HG02970 (cell line): ENCODE measurements at regions not wholly inside any gene's neighbourhood (a gene's known extent, or its start where the extent isn't known, plus 50 kb on each side); places are given as distances from the start of the nearest gene placed in this dataset.

Experiments
- ATAC-seq: cut with Tn5 transposase; IDR thresholded peaks from one replicate; pipeline ENCODE4 v1.9.1; 2021; ENCODE audit warnings: mild to moderate bottlenecking, moderate library complexity, moderate number of reproducible peaks; ENCODE audit not compliant: unreplicated experiment, low FRiP score

DNA sequence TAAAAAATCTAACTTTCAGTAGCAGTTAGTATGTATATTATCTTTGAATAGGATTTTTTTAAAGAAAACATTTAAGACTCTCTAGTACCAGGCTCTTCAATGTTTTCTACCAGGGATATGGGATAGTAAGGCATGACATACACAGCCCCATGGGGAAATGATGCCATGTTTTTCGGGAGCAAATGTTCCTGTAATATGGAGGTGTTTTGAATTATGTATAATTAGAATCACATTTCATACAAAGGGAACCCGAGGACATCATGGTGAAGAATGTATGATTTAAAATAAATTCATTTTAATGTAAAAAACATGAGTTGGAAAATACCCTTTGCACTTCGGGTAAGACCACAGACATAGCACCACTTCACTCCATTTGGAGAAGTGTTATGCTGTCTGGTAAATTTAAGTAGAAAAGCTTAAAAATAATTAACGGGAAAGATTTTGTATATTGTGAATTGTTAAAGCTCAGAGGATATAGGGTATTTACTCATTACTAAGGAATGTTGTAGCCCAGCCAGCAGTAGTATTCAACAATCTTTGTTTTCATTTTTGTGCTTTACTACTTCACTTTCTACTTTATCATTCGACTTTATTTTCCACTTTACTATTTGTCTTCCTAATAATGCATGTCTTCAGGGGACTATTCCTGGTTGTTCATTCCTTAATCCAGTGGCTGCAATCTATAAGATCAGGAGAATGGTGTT lies 2050.7 kb downstream of the ARAP2 start:
- ATAC-seq = no peak

DNA sequence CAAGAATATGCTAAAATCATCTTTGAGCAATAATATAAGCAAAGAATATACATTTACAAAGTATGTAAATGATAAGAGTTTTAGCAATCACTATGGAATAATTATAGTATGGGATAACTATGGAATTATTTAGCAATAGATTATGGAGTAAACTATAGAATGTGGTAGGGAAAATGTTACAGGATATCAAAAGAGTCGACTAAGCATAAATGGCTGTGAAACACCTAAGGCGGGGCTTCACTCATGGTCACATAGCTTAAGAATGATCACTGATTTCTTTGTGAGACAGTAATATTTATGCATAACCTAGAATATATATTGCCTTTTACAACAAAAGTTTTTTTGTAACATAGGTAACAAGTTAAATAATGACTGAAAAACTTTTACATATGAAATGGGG lies 2049.7 kb downstream of the ARAP2 start:
- no peak for ATAC-seq

DNA sequence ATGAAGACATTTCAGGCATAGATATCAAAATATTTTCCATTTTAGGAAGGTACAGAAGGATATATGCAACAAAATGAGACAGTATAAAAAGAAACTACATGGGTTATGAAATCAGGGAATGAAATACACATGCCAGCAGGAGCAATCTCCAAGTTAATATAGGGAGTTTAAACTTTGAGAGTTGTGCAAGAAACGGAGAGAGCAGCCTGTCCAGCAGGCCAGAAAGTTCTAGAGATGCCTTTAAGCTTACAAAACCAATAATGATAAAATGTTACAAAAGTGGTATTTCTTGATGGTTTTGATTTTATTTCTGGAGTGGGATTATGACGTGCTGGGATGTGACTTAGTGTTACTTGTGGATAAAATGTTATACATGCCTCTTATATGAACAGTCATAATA lies 2047.9 kb downstream of the ARAP2 start:
- no peak for ATAC-seq

DNA sequence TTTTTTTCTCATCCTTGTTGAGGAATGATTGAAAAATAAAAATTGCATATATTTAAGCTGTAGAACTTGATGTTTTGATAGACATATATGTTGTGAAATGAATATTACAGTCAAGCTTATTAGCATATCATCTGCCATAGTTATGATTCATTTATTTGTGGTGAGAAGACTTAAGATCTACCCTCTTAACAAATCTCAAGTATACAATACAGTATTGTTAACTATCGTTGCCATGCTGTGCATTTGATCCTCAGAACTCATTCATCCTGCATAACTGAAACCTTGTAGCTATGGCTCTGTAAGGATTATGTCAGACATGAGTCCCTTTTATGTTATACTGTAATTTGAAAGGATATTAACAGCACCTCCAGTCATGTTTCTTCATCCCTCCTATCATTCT lies 2045.3 kb downstream of the ARAP2 start:
- no peak for ATAC-seq

DNA sequence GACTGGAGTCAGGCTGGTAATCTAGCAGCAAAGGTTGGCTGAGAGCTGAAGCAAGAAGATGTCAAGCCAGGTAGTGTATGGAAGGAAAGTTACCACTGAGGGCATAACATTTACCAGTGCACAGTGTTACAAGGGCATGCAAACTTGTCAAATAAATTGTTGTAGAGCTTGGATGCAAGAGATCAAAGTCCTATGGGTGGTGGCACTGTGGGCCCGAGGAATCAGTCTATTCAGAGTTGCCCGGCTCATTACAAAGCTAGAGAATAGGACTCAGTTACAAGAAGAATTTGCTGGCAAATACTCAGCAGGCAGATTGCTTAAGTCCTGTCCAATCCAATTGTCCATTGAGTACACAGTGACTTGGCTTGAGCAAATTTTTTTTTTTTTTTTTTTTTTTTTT lies 2043.8 kb downstream of the ARAP2 start:
- ATAC-seq = no peak

DNA sequence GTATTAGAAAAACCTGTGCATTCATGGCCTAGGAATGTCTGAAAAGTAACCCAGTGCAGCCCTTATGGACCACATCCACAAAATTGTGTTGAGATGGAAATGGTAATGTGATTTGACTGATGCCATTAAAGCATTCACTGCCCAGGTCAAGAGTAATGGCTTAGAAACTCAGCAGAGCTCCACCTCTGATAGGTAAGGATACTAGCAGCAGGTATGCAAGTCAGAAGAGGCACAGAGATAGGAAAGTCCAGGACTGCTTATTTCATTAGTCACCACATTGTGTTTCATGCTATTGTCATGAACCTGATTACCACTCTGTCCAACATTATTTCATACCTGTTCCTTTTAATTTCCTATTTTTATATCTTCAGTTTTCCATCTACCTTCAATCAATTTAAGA lies 2042.2 kb downstream of the ARAP2 start:
- no peak for ATAC-seq

DNA sequence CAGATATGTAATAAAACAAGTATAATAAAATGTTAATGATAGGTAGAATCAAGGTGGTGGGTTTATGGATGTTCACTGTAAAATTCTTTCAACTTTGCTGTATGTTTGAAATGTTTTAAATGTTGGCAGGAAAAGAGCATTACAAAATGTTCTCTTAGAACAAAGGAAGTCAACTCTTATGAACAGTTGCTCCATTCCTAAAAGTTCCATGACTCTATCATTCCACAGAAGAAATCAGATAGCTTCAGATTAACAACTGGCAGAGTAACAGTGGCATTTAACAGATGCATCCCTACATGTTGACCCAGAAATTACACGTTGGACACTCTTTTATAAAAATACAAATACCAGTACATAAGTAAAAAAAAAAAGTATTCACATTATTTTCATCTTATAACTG lies 2023.7 kb downstream of the ARAP2 start:
- ATAC-seq = no peak

DNA sequence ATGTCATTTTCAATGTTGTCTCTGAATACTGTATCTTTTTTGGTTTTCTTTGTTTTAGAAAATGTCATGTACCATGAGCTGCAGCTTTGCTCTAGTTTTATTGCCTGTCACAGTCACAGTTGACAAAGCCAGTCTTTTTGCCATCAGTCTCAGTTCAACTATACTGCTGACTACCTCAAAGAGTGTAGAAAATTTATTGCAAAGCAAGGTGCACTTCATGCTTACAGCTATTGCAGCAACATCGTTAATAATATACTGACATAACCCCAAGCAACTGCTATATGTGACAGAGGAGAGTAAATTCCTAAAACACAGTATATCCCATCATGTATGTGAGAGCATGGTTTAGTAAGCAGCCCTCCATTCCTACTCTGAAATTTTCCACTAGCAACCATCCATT lies 2022.3 kb downstream of the ARAP2 start:
- no peak for ATAC-seq

DNA sequence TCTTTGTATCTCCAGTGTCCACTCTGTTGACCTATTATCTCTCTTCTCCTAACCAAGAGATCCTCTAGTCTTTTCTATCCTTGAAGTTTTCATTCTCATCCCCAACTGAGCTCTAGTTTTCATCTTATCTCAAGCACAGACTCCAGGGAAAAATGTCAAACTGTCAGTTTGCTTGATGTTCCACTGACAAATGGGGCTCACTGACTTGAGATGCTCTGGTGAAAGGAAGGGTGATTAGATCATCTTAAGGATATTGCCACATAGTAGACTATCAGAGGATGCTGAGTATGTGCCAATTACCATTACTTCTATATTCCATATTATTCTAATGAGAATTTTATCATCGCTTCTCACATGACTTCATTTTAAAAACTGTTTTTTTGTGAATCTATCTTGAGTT lies 2008.2 kb downstream of the ARAP2 start:
- ATAC-seq = no peak

DNA sequence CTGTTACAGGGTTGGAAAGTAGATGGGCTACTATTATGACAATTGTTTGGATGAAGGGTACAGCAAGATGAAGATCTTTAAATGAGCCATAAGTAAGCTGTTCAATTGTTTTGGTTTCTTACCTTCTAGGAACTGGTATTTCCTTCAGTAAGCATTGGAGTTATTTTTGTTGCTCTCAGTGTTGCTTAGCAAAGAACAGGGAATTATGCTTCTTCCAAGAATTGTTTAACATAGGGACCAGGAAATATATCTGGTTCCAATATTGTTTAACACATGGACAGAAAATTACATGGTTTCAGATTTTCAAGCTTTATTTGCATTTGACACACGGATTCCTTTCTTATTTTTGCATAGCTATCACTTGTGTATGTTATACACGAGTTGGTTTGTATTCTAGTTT lies 1999.0 kb downstream of the ARAP2 start:
- ATAC-seq = no peak

DNA sequence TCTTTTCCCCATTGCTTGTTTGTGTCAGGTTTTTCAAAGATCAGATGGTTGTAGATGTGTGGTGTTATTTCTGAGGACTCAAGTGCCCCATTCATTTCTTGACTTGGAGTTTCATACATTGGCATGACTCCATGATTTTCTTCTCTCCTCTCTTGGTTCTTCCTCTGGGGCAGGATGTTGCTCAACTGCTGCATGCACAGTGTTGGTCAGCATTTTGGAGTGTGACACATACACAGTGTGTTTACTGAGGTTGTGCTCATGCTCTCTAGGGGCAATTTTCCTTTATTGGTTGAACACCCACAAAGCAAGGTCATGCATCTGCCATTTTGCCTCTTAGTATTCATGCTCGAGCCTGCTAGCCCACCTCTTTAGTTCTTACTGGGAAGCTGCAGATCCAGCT lies 1993.8 kb downstream of the ARAP2 start:
- no peak for ATAC-seq

DNA sequence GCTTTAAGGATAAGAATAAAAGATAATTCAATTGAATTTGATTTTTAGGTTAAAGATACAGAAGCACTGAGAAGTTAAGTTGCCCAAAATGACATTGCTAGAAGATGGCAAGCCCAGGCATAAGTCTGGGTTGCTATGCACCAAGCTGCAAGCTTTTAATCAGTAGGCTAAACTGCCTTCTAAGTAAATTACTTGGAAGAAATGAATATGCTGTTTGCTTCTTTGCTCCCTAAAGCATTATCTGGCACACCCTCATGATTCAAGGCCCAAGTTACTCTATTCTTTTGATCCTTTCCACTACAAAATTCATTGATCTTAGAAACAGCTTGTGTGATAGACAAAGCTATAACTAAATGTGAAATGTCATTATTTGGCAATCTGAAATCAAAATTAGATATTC lies 1991.1 kb downstream of the ARAP2 start:
- no peak for ATAC-seq

DNA sequence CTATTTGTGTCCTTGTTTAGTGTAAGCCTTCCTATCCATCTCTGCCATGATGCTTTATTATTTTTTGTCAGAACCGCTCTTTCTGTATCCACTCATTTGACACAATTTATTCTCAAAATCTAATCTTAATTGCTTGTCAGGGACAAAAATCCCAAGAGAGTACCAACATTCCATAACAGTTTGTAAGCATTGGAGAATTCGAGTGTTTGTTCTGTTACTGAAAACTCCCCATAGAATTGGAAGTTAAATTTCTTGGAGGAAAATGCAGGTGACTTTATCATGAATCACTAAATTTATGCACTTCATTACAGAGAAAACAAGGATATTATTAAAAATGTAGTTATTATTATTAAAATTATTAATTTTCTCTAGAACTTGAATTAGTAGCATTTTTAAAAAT lies 1986.1 kb downstream of the ARAP2 start:
- ATAC-seq = no peak

DNA sequence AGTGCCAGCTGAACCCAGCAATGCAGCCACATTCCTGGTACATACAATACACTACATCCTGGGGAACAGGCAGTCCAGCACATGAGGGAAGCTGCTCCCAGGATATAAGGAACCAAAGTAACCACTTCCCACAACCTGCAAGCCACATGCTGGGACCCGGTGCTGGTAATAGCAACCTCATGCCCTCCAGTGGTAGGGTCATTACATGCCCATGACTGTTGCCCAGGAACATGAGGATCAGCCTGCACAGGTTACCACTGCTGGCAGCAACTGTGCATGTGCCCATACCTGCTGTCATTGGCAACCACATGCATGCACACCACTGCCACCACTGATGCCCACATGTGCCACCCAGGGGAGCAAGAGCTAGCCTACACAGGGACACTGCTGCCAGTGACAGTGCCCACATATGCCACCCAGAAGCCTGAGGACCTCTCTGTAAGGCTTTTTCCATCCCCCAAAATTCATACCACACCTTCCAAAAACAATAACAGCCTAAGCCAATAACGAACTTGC lies 1982.5 kb downstream of the ARAP2 start:
- ATAC-seq = no peak

DNA sequence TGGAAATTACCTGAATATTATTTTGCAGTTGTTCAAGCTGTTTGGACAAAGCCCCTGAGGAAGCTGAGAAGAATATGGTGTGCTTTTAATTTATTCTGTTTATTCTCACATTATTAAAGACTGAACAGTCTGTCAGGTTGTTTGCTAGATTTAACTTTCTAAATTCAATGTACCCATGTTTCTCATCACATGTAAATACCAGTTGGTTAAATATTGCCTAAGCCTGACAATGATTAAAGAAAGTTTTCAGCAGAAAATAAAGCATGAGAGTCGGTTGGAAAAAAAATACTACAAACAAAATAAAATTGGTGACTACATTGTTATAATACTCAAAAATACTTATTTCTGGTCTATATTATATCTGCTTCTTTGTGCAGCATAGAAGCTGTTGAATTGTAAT lies 1974.7 kb downstream of the ARAP2 start:
- no peak for ATAC-seq

DNA sequence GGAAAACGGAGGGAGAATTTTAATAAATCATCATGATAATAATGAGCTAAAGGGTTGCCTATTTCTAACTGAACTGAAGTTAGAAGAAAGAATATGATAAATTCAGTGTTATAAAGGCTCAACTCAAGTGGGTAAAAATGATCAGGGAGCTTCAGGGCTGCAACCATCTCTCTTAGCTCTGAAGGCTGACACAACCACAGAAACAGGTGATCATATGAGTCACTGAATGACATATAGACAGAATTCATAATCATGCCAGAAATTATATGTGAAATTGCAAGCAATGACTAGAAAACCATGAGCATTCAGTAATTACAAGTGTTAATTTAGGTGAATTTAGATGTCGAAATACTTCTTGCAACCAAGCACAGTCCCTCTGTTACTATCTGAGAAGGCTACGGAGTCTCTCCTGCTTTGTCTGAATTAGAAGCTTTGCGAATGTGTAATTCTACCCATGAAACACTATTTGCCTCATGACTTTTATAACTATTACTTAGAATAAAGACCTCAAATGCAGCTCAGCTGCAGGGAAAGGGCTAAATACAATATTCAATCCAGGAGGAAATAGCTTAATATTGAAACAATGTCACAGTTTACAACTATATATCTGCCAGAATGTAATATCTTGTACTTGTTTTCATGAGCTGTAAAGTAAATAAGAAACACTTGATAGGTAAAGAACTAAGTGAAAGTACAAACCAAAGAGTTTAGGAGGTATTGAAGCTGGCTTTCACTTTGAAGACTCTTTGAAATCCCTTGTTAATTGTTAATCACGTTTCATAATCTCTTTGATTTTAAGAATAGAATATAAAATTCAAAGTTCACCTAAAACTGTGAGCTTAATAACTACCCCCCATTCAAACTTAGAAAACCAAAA lies 1972.6 kb downstream of the ARAP2 start:
- no peak for ATAC-seq

DNA sequence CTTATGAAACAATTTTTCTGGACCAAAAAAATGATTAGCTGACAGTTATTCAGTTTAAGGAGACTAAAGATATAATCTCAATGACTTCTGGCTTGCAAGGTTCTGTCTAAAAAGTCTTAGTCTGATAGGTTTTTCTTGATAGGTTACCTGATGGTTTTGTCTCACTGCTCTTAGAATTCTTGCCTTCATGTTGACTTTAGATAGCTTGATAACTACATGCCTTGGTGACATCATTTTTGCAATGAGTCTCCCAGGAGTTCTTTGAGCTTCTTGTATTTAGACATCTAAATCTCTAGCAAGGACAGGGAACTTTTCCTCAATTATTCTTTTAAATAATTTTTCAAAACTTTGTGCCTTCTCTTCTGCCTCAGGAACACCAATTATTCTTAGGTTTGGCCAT lies 1965.3 kb downstream of the ARAP2 start:
- no peak for ATAC-seq

DNA sequence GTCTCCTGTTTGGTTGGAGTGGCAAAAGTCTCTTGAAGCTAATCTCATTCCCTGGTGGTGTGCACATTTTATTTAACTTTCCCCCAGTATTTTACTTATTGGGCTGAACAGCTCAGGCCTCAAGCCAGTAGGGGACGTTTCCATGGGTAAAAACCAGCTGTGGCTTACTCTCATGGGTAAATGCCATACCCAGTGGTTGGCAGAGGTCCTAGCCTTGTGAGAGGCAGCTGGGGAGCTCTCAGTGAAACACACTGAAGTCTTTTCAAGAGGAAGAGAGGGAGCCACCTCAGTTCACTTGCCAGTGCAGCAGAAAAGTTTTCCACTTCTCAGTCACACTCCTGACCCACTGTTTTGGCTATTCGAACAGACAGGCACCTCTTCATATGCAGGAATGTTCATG lies 1964.2 kb downstream of the ARAP2 start:
- ATAC-seq = no peak

DNA sequence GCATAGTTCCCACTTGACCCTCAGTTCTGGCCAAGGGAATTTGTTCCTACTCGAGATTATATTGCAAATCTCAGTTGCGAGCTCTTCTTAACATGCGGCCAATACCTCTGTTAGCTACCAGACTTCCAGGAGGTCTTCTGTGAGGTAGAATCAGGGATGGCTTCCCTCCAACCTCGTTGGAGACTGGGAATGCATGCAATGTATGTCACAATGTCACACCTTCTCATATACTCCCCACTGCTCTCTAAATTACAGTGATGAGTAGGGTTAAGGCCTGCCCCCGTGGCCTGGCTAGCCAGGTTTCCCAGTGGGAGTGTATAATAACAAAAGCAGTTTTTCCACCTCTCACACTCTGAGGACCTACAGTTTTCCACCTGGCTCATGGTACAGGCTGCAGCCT lies 1962.5 kb downstream of the ARAP2 start:
- no peak for ATAC-seq

DNA sequence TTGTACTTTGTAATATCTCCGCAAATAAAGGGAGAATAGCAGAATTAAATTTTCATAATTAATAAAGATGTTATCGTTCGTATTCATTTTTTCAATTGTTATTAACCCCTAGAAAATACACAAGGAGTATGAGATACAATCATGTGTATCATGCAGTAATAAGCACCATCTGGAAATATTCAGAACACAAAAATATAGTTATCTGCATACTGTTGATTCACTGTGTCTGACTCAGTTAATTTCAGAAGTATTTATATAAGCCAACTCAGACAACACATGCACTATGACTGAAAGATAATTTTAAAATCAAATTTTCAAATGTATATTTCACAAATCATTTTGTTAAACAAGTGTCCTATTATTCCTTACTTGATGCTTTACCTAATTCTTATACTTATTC lies 1954.8 kb downstream of the ARAP2 start:
- no peak for ATAC-seq

DNA sequence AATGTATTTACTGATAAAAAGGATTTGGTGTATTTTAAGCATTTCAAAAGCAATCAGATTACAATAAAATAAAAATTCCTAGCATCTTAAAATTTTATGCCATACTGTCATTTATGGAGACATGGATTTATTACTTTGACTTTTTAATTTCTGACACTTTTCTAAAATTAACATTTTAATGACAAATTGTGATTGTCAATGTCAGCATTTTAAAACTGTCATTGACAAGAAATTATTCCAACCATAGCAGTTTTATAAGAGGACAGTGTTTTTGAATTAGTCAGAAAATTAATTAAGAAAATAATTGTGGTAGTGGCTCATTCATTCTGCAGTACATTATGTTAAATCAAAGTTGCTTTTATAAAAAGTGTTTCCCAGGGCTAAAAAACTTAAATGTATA lies 1954.4 kb downstream of the ARAP2 start:
- no peak for ATAC-seq

DNA sequence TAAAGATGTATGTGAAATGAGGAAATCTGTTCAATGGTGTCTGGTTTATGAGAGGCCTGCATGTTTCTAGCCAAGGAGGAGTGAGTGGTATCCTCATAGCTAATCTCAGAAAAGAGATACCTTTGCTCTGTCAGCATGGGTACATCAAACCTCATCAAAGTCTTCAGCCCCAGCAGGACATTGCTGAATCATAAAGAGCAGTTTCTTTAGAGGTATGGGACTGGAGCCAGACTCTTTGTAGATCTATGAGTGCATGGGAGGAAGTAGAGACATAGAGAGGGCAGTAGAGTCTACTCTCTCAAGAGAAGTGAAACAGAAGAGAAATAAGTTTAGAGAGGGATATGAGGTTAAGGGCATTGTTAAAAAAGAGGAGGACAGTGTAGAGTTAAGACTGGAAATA lies 1950.9 kb downstream of the ARAP2 start:
- ATAC-seq = no peak
